ENCODE measurements at regions not wholly inside any gene's neighbourhood (a gene's known extent, or its start where the extent isn't known, plus 50 kb on each side); places are given as distances from the start of the nearest gene placed in this dataset.

DNA sequence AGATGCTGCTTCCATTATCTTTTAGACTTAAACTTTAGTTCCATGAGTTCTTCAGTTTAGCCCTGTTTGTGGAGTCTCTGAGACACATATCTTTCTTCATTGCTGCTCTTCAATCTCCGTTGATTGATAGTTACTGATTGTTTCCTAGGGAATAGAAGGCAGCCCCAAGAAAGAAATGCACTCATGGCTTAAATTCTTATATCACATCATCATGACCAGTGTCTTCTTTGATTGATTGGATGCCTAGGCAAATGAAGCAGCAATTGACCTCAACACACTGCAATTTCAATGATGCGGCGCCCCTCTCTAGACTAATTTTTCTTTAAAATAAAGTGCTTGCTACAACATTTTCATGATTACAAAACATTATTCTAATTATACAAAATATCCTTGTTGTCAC lies 576.5 kb upstream of the VSTM2A start:
- intact Hi-C loops (cut with DNase I; ENCODE audit: low total_unique reads): no loop called here
- 90 to 94% methylated on average over 3 of the region's 3 CpGs for WGBS, 2 donors
- no peak for DNase-seq (ENCODE audit: low spot score in 2 of 2)
- TF ChIP-seq, protein P1, sequence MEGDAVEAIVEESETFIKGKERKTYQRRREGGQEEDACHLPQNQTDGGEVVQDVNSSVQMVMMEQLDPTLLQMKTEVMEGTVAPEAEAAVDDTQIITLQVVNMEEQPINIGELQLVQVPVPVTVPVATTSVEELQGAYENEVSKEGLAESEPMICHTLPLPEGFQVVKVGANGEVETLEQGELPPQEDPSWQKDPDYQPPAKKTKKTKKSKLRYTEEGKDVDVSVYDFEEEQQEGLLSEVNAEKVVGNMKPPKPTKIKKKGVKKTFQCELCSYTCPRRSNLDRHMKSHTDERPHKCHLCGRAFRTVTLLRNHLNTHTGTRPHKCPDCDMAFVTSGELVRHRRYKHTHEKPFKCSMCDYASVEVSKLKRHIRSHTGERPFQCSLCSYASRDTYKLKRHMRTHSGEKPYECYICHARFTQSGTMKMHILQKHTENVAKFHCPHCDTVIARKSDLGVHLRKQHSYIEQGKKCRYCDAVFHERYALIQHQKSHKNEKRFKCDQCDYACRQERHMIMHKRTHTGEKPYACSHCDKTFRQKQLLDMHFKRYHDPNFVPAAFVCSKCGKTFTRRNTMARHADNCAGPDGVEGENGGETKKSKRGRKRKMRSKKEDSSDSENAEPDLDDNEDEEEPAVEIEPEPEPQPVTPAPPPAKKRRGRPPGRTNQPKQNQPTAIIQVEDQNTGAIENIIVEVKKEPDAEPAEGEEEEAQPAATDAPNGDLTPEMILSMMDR (IDR thresholded peaks at IDR 0.05): no peak
- no peak for TF ChIP-seq POLR2A (IDR thresholded peaks at IDR 0.05)
- H3K4me3 ChIP-seq (ENCODE audit: low read depth, poor library complexity, severe bottlenecking): no peak overlapping the region

- DNase-seq (ENCODE audit: low spot score in 2 of 2): no peak
- intact Hi-C loops (cut with DNase I; ENCODE audit: low total_unique reads): no loop called here
- WGBS, 2 donors: 55 to 59% methylated on average over 2 of the region's 2 CpGs
- no peak overlapping the region for H3K4me3 ChIP-seq (ENCODE audit: low read depth, poor library complexity, severe bottlenecking)
- TF ChIP-seq, protein P1 (IDR thresholded peaks at IDR 0.05): no peak
- TF ChIP-seq POLR2A (IDR thresholded peaks at IDR 0.05): no peak
These were observed 558.7 kb upstream of the VSTM2A start for GRCh38 chr7:53983480-53983879.

DNA sequence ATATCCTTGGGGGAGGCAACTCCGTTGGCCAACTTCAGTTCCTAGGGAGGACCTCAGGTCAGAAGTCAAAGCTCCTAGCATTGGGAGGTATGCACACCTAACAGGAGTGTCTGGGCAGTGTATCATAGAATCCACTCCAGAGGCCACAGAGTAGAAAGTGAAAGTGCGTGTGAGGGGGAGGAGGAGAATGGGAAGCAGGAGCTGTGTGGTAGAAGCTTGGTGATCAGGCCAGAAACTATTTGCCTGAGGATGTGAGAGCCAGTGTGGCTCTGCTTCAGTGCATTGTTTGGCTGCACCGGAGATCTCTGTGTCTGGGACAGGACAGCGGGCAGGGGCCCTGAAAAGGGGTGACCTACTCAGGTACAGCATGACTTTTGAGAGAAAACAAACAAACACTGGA lies 557.4 kb upstream of the VSTM2A start:
- intact Hi-C loops (cut with DNase I; ENCODE audit: low total_unique reads): no loop called here
- H3K4me3 ChIP-seq (ENCODE audit: low read depth, poor library complexity, severe bottlenecking): no peak overlapping the region
- TF ChIP-seq, protein P1 (IDR thresholded peaks at IDR 0.05): no peak
- no peak for TF ChIP-seq POLR2A (IDR thresholded peaks at IDR 0.05)
- WGBS, 2 donors: 66 to 74% methylated on average over 4 of the region's 4 CpGs
- no peak for DNase-seq (ENCODE audit: low spot score in 2 of 2)

DNA sequence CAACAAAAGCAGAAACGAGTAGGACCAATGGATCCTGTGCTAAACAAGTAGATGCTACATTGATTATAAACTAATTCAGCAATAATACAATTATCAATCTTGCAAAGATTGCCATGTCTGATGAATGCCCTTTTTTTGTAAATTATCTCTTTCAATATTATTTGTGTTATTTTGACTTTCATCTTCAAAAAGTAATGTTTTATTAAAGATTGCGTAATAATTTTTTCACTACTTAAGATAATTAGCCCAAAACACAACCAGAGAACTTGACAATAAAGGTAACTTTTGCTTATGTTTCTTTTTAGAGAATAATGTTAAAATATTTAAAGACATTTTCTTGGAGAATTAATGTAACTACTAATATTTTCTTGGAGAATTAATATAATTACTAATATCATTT lies 553.8 kb upstream of the VSTM2A start:
- H3K4me3 ChIP-seq (ENCODE audit: low read depth, poor library complexity, severe bottlenecking): no peak overlapping the region
- intact Hi-C loops (cut with DNase I; ENCODE audit: low total_unique reads): no loop called here
- TF ChIP-seq, protein P1 (IDR thresholded peaks at IDR 0.05): no peak
- no peak for TF ChIP-seq POLR2A (IDR thresholded peaks at IDR 0.05)
- DNase-seq (ENCODE audit: low spot score in 2 of 2): no peak
- WGBS, 2 donors: 76% methylated on average over 2 of the region's 2 CpGs

GRCh38 chr7:53993224-53993623 lies 549.0 kb upstream of the VSTM2A start:
- WGBS, 2 donors: 69% methylated on average over 3 of the region's 3 CpGs
- intact Hi-C loops (cut with DNase I; ENCODE audit: low total_unique reads): no loop called here
- no peak for TF ChIP-seq POLR2A (IDR thresholded peaks at IDR 0.05)
- TF ChIP-seq, protein P1 (IDR thresholded peaks at IDR 0.05): no peak
- no peak overlapping the region for H3K4me3 ChIP-seq (ENCODE audit: low read depth, poor library complexity, severe bottlenecking)
- no peak for DNase-seq (ENCODE audit: low spot score in 2 of 2)

DNA sequence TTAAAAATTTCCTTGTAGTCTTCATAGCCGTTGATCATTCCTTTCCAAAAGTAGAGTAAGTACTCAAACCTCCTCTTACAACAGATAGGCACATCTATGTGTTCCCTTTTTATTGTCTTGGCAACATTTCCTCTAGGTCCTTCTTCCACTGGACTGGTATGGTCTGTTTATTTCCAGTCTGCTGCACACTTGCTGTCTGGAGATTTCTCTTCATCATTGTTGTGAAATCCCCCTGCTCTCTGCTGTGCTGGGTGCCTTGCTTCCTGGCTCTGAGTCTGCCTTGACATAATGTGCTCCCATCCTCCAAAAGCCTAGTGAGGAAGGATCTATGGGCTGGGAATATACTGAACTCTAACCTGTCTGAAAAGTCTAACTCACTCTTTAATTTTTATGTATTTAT lies 545.3 kb upstream of the VSTM2A start:
- H3K4me3 ChIP-seq (ENCODE audit: low read depth, poor library complexity, severe bottlenecking): no peak overlapping the region
- no peak for DNase-seq (ENCODE audit: low spot score in 2 of 2)
- WGBS, 2 donors: 82 to 88% methylated on average over 1 of the region's 1 CpG
- intact Hi-C loops (cut with DNase I; ENCODE audit: low total_unique reads): no loop called here
- TF ChIP-seq, protein P1 (IDR thresholded peaks at IDR 0.05): no peak
- no peak for TF ChIP-seq POLR2A (IDR thresholded peaks at IDR 0.05)
